ENCODE measurements at regions not wholly inside any gene's neighbourhood (a gene's known extent, or its start where the extent isn't known, plus 50 kb on each side); places are given as distances from the start of the nearest gene placed in this dataset.

- no peak overlapping the region for H2AFZ ChIP-seq (ENCODE audit: low read length)
- H3K79me1 ChIP-seq (ENCODE audit: insufficient read depth, low read depth, low read length, poor library complexity, severe bottlenecking) = no peaks in the 10 kb centered on the region
- H4K8ac ChIP-seq (replicated peaks; ENCODE audit: insufficient read length, low read depth, low read length) = no peak overlapping the region
- H3K14ac ChIP-seq (ENCODE audit: insufficient read depth, low read length) = no peak overlapping the region
- no peak overlapping the region for H3K9ac ChIP-seq (ENCODE audit: extremely low read depth, insufficient read length, low read length)
- no peak overlapping the region for H3K56ac ChIP-seq (ENCODE audit: insufficient read length, low read depth, low read length)
- H3T11ph ChIP-seq (ENCODE audit: low read length) = no peak overlapping the region
- H4K20me1 ChIP-seq (ENCODE audit: control insufficient read depth, insufficient read depth, insufficient read length) = no peaks in the 10 kb centered on the region
- H4K5ac ChIP-seq (ENCODE audit: insufficient read length, low read depth, low read length) = no peak overlapping the region
- H3K23me2 ChIP-seq (ENCODE audit: insufficient read length, low read depth, low read length, poor library complexity, severe bottlenecking) = no peaks in the 10 kb centered on the region
- H2BK20ac ChIP-seq (ENCODE audit: low read depth, low read length, poor library complexity, severe bottlenecking) = no peak overlapping the region
- peaks cover 4% of the 10 kb centered on the region for H3K9me3 ChIP-seq (ENCODE audit: control insufficient read depth, low read depth, low read length)
- H3K4me2 ChIP-seq (ENCODE audit: insufficient read depth, insufficient read length, low read length) = no peak overlapping the region
- H3K4me3 Mint-ChIP-seq = no peak overlapping the region
- no peak overlapping the region for H3K23ac ChIP-seq (ENCODE audit: insufficient read length, low read depth, low read length)
- no peak overlapping the region for H2BK5ac ChIP-seq (ENCODE audit: insufficient read length, low read length)
- H2BK15ac ChIP-seq (ENCODE audit: low read depth, low read length) = no peak overlapping the region
- no peaks in the 10 kb centered on the region for H3K27me3 ChIP-seq (ENCODE audit: insufficient read depth, low read length)
- peaks cover under 1% of the 10 kb centered on the region for H3K27me3 Mint-ChIP-seq (ENCODE audit: low read depth)
- H3K36me3 Mint-ChIP-seq (ENCODE audit: insufficient read depth in 1 of 3, low read depth in 3 of 3) = peaks cover 3 to 17% (median 5%) of the 10 kb centered on the region in 3 experiments; a peak in 6 of 7 replicates
- no CpG with 5 or more reads among the region's 2 CpGs for WGBS (ENCODE audit: extremely low coverage, insufficient read length, low lambda C conversion rate)
- H3K27ac ChIP-seq (ENCODE audit: insufficient read length, low read depth, low read length) = no peak overlapping the region
- no peak overlapping the region for H3K4ac ChIP-seq (ENCODE audit: low read depth, low read length)
- no peak overlapping the region for H2BK120ac ChIP-seq (ENCODE audit: low read depth, low read length, poor library complexity, severe bottlenecking)
- H3K18ac ChIP-seq (ENCODE audit: insufficient read length, low read depth, low read length) = no peak overlapping the region
- H3K79me2 ChIP-seq (ENCODE audit: insufficient read depth, low read length) = no peaks in the 10 kb centered on the region
- H3K9me3 Mint-ChIP-seq = peaks cover 26 to 29% of the 10 kb centered on the region in 2 experiments
- H4K91ac ChIP-seq (ENCODE audit: insufficient read length, low read depth, low read length) = no peak overlapping the region
- H3K4me1 Mint-ChIP-seq = peaks cover 10 to 17% of the 10 kb centered on the region in 2 experiments
- no peak for TF ChIP-seq CTCF (conservative IDR thresholded peaks at IDR 0.05)
- H3K4me1 ChIP-seq (ENCODE audit: insufficient read depth, low read length) = no peaks in the 10 kb centered on the region; the same call in 1 of the 2 replicates
- no peak overlapping the region for H2BK12ac ChIP-seq (ENCODE audit: insufficient read length, low read depth, low read length)
- no peak overlapping the region for H3K27ac Mint-ChIP-seq
- no peak for DNase-seq
- no peak overlapping the region for H2AK5ac ChIP-seq (ENCODE audit: insufficient read length, low read length)
Observed at GRCh38 chr18:76730901-76731300, 91.5 kb upstream of the ZNF236 start.
